Keratinocyte (primary cell): ENCODE measurements at regions not wholly inside any gene's neighbourhood (a gene's known extent, or its start where the extent isn't known, plus 50 kb on each side); places are given as distances from the start of the nearest gene placed in this dataset.

ENCODE experiments used
- CTCF ChIP-seq, 3 experiments: IDR thresholded peaks in 1 of 3; conservative IDR thresholded peaks in 1 of 3; optimal IDR thresholded peaks in 1 of 3; 2 replicates in 2 of 3; 3 replicates in 1 of 3; pipeline versions ENCODE3 to v1.5.1; 2011; ENCODE audit warnings: low read length in 3 of 3, mild to moderate bottlenecking in 3 of 3, moderate library complexity in 2 of 3, control low read depth in 1 of 3, inconsistent platforms in 1 of 3; ENCODE audit not compliant: insufficient read depth in 2 of 3; ENCODE audit errors: extremely low read depth in 1 of 3
- EZH2 ChIP-seq: IDR thresholded peaks from one replicate; pipeline ENCODE4 v1.6.1; 2012; ENCODE audit warnings: inconsistent platforms, mild to moderate bottlenecking, low read length, moderate library complexity

GRCh38 chr6:168938546-168938945 lies 315.1 kb downstream of the THBS2 start:
- TF ChIP-seq CTCF (optimal IDR thresholded peaks at IDR 0.05 in 1 of 3, IDR thresholded peaks at IDR 0.05 in 1 of 3, conservative IDR thresholded peaks at IDR 0.05 in 1 of 3; ENCODE audit: extremely low read depth in 1 of 3, insufficient read depth in 2 of 3, low read length in 3 of 3) = no peak
- no peak for TF ChIP-seq EZH2
